ENCODE measurements at regions not wholly inside any gene's neighbourhood (a gene's known extent, or its start where the extent isn't known, plus 50 kb on each side); places are given as distances from the start of the nearest gene placed in this dataset.
"Not testable (repeated sequence)": the region's sequence is repeated elsewhere in the genome, so short reads cannot be mapped to it uniquely, and the experiment has no call there.

GRCh38 chr3:55297245-55297644 is 189.9 kb downstream of the WNT5A start:
- DNase-seq (ENCODE audit: low spot score) = no peak

GRCh38 chr3:55296791-55297190 is 190.3 kb downstream of the WNT5A start:
- DNase-seq (ENCODE audit: low spot score) = no peak

- no peak for DNase-seq (ENCODE audit: low spot score)
These were observed 191.1 kb downstream of the WNT5A start for GRCh38 chr3:55296030-55296429.

GRCh38 chr3:55294557-55294956 is 192.5 kb downstream of the WNT5A start:
- DNase-seq (ENCODE audit: low spot score) = no peak

GRCh38 chr3:55292360-55292759 is 194.7 kb downstream of the WNT5A start:
- DNase-seq (ENCODE audit: low spot score) = no peak

GRCh38 chr3:55288657-55289056 is 198.4 kb downstream of the WNT5A start:
- DNase-seq (ENCODE audit: low spot score) = no peak

GRCh38 chr3:55286693-55287092 is 200.4 kb downstream of the WNT5A start:
- DNase-seq (ENCODE audit: low spot score) = no peak

GRCh38 chr3:55285156-55285555 is 201.9 kb downstream of the WNT5A start:
- no peak for DNase-seq (ENCODE audit: low spot score)

- no peak for DNase-seq (ENCODE audit: low spot score)
These were observed 203.6 kb downstream of the WNT5A start for GRCh38 chr3:55283441-55283925.

- no peak for DNase-seq (ENCODE audit: low spot score)
These were observed 204.1 kb downstream of the WNT5A start for GRCh38 chr3:55282994-55283393.

- DNase-seq (ENCODE audit: low spot score) = no peak
These were observed 215.0 kb downstream of the WNT5A start for GRCh38 chr3:55272031-55272645.

GRCh38 chr3:55271549-55271948 is 215.6 kb downstream of the WNT5A start:
- no peak for DNase-seq (ENCODE audit: low spot score)

GRCh38 chr3:55270976-55271375 is 216.1 kb downstream of the WNT5A start:
- DNase-seq (ENCODE audit: low spot score) = no peak

GRCh38 chr3:55269636-55270035 is 217.5 kb downstream of the WNT5A start:
- DNase-seq (ENCODE audit: low spot score) = no peak

- DNase-seq (ENCODE audit: low spot score) = no peak
These were observed 218.0 kb downstream of the WNT5A start for GRCh38 chr3:55269096-55269495.

- DNase-seq (ENCODE audit: low spot score) = no peak
These were observed 219.7 kb downstream of the WNT5A start for GRCh38 chr3:55267206-55267930.

GRCh38 chr3:55264919-55265318 is 222.2 kb downstream of the WNT5A start:
- no peak for DNase-seq (ENCODE audit: low spot score)

GRCh38 chr3:55252921-55253320 is 234.2 kb downstream of the WNT5A start:
- DNase-seq (ENCODE audit: low spot score) = no peak

- not testable (repeated sequence) for DNase-seq (ENCODE audit: low spot score)
These were observed 237.9 kb downstream of the WNT5A start for GRCh38 chr3:55249156-55249555.

GRCh38 chr3:55247666-55248065 is 239.4 kb downstream of the WNT5A start:
- DNase-seq (ENCODE audit: low spot score) = no peak

- DNase-seq (ENCODE audit: low spot score) = no peak
These were observed 241.1 kb downstream of the WNT5A start for GRCh38 chr3:55246033-55246432.

GRCh38 chr3:55245351-55245750 is 241.8 kb downstream of the WNT5A start:
- DNase-seq (ENCODE audit: low spot score) = no peak

- DNase-seq (ENCODE audit: low spot score) = no peak
These were observed 242.9 kb downstream of the WNT5A start for GRCh38 chr3:55244247-55244646.

- DNase-seq (ENCODE audit: low spot score) = no peak
These were observed 243.4 kb downstream of the WNT5A start for GRCh38 chr3:55243678-55244077.

Data from ureter (tissue), 1 donor.